ENCODE measurements at regions not wholly inside any gene's neighbourhood (a gene's known extent, or its start where the extent isn't known, plus 50 kb on each side); places are given as distances from the start of the nearest gene placed in this dataset.
"Not testable (repeated sequence)": the region's sequence is repeated elsewhere in the genome, so short reads cannot be mapped to it uniquely, and the experiment has no call there.

- no peak for DNase-seq (ENCODE audit: low read depth)
Measured at GRCh38 chr3:87501076-87501475, 224.7 kb upstream of the POU1F1 start.

GRCh38 chr3:87498358-87499080 lies 222.1 kb upstream of the POU1F1 start:
- DNase-seq (ENCODE audit: low read depth) = peak; percentile 7

GRCh38 chr3:87495938-87496337 lies 219.6 kb upstream of the POU1F1 start:
- no peak for DNase-seq (ENCODE audit: low read depth)

GRCh38 chr3:87494264-87494663 lies 217.9 kb upstream of the POU1F1 start:
- no peak for DNase-seq (ENCODE audit: low read depth)

- DNase-seq (ENCODE audit: low read depth) = no peak
Measured at GRCh38 chr3:87491843-87492242, 215.5 kb upstream of the POU1F1 start.

GRCh38 chr3:87489892-87490291 lies 213.5 kb upstream of the POU1F1 start:
- no peak for DNase-seq (ENCODE audit: low read depth)

- no peak for DNase-seq (ENCODE audit: low read depth)
Measured at GRCh38 chr3:87488765-87489164, 212.4 kb upstream of the POU1F1 start.

- not testable (repeated sequence) for DNase-seq (ENCODE audit: low read depth)
Measured at GRCh38 chr3:87486635-87487034, 210.3 kb upstream of the POU1F1 start.

- DNase-seq (ENCODE audit: low read depth) = no peak
Measured at GRCh38 chr3:87486115-87486514, 209.7 kb upstream of the POU1F1 start.

GRCh38 chr3:87478716-87479115 lies 202.3 kb upstream of the POU1F1 start:
- no peak for DNase-seq (ENCODE audit: low read depth)

- DNase-seq (ENCODE audit: low read depth) = no peak
Measured at GRCh38 chr3:87473944-87474343, 197.6 kb upstream of the POU1F1 start.

- peak; percentile 50 for DNase-seq (ENCODE audit: low read depth)
Measured at GRCh38 chr3:87468938-87469337, 192.6 kb upstream of the POU1F1 start.

GRCh38 chr3:87468235-87468634 lies 191.9 kb upstream of the POU1F1 start:
- no peak for DNase-seq (ENCODE audit: low read depth)

- peak; percentile 14 for DNase-seq (ENCODE audit: low read depth)
Measured at GRCh38 chr3:87462228-87462627, 185.8 kb upstream of the POU1F1 start.

GRCh38 chr3:87461443-87461842 lies 185.1 kb upstream of the POU1F1 start:
- DNase-seq (ENCODE audit: low read depth) = no peak

GRCh38 chr3:87461036-87461435 lies 184.7 kb upstream of the POU1F1 start:
- DNase-seq (ENCODE audit: low read depth) = peak; percentile 36

- no peak for DNase-seq (ENCODE audit: low read depth)
Measured at GRCh38 chr3:87448558-87448957, 172.2 kb upstream of the POU1F1 start.

- DNase-seq (ENCODE audit: low read depth) = no peak
Measured at GRCh38 chr3:87446849-87447387, 170.5 kb upstream of the POU1F1 start.

- no peak for DNase-seq (ENCODE audit: low read depth)
Measured at GRCh38 chr3:87442470-87442869, 166.1 kb upstream of the POU1F1 start.

- DNase-seq (ENCODE audit: low read depth) = peak; percentile 41
Measured at GRCh38 chr3:87437765-87438164, 161.4 kb upstream of the POU1F1 start.

GRCh38 chr3:87436781-87437543 lies 160.6 kb upstream of the POU1F1 start:
- DNase-seq (ENCODE audit: low read depth) = peak; percentile 45

GRCh38 chr3:87435926-87436620 lies 159.7 kb upstream of the POU1F1 start:
- DNase-seq (ENCODE audit: low read depth) = no peak
